GM23248 (cell line): ENCODE measurements at regions not wholly inside any gene's neighbourhood (a gene's known extent, or its start where the extent isn't known, plus 50 kb on each side); places are given as distances from the start of the nearest gene placed in this dataset.

Source experiments
- DNase-seq: peaks from one replicate; pipeline ENCODE4 v3.0.0-alpha.2; 2015
- H2AFZ ChIP-seq: fragments of 200-600 bp; sonication (generic); 2 replicates; pipeline ENCODE4 v1.6.1; 2016; ENCODE audit warnings: antibody characterized with exemption
- H3F3A ChIP-seq: fragments of 200-600 bp; sonication (generic); 2 replicates; pipeline ENCODE4 v1.6.1; 2016; ENCODE audit warnings: mild to moderate bottlenecking, antibody characterized with exemption, mixed run types; ENCODE audit not compliant: insufficient read depth
- H3K27ac ChIP-seq: fragments of 200-600 bp; sonication (generic); 2 replicates; pipeline ENCODE4 v1.5.1; 2016; ENCODE audit warnings: mild to moderate bottlenecking
- H3K27me3 ChIP-seq: fragments of 200-600 bp; sonication (generic); replicated peaks from 2 replicates; pipeline ENCODE4 v1.6.1; 2016; ENCODE audit warnings: mild to moderate bottlenecking; ENCODE audit not compliant: insufficient read depth
- H3K36me3 ChIP-seq: fragments of 200-600 bp; sonication (generic); 2 replicates; pipeline ENCODE4 v1.6.1; 2016; ENCODE audit warnings: low read depth, mild to moderate bottlenecking
- H3K4me1 ChIP-seq: fragments of 200-600 bp; sonication (generic); 2 replicates; pipeline ENCODE4 v1.6.1; 2016; ENCODE audit warnings: mild to moderate bottlenecking; ENCODE audit not compliant: insufficient read depth
- H3K4me2 ChIP-seq: fragments of 200-600 bp; sonication (generic); one replicate; pipeline ENCODE4 v1.6.1; 2016; ENCODE audit warnings: mild to moderate bottlenecking; ENCODE audit not compliant: unreplicated experiment
- H3K4me3 ChIP-seq: fragments of 200-600 bp; sonication (generic); 2 replicates; pipeline ENCODE4 v1.5.1; 2016; ENCODE audit warnings: mild to moderate bottlenecking
- H3K79me2 ChIP-seq: fragments of 200-600 bp; sonication (generic); 2 replicates; pipeline ENCODE4 v1.6.1; 2016; ENCODE audit warnings: mild to moderate bottlenecking; ENCODE audit not compliant: insufficient read depth
- H3K9ac ChIP-seq: fragments of 200-600 bp; sonication (generic); 2 replicates; pipeline ENCODE4 v1.6.1; 2016; ENCODE audit warnings: mild to moderate bottlenecking
- H3K9me2 ChIP-seq: fragments of 200-600 bp; sonication (generic); 2 replicates; pipeline ENCODE4 v1.6.1; 2016; ENCODE audit warnings: mixed run types, mild to moderate bottlenecking, moderate library complexity; ENCODE audit not compliant: insufficient read depth
- H3K9me3 ChIP-seq: fragments of 200-600 bp; sonication (generic); one replicate; pipeline ENCODE4 v1.6.1; 2017; ENCODE audit warnings: low read depth
- H4K20me1 ChIP-seq: fragments of 200-600 bp; sonication (generic); 2 replicates; pipeline ENCODE4 v1.6.0; 2016; ENCODE audit not compliant: insufficient read depth
- EZH2 ChIP-seq: fragments of 200-600 bp; sonication (generic); IDR thresholded peaks from 2 replicates; pipeline ENCODE4 v1.6.1; 2018; ENCODE audit warnings: antibody characterized with exemption, mild to moderate bottlenecking; ENCODE audit not compliant: insufficient read depth, poor library complexity, severe bottlenecking
- EZH2phosphoT487 ChIP-seq: fragments of 200-600 bp; sonication (generic); IDR thresholded peaks from 2 replicates; pipeline ENCODE4 v1.6.1; 2018; ENCODE audit warnings: antibody characterized with exemption, moderate library complexity, mild to moderate bottlenecking, low read depth; ENCODE audit not compliant: insufficient read depth
- WGBS, 2 experiments: methylation state at CpG; one replicate each; pipeline ENCODE4 v1.1.6; 2015 to 2017; ENCODE audit warnings: low lambda C conversion rate in 2 of 2, low coverage in 1 of 2; ENCODE audit errors: missing lambda C conversion rate in 2 of 2; 5-methylcytosine and 5-hydroxymethylcytosine counted together
- in situ Hi-C: fragments of 300-500 bp; cut with MboI; formaldehyde crosslinking; loops from 2 replicates; pipeline ENCODE4 v1.15.0; 2020

DNA sequence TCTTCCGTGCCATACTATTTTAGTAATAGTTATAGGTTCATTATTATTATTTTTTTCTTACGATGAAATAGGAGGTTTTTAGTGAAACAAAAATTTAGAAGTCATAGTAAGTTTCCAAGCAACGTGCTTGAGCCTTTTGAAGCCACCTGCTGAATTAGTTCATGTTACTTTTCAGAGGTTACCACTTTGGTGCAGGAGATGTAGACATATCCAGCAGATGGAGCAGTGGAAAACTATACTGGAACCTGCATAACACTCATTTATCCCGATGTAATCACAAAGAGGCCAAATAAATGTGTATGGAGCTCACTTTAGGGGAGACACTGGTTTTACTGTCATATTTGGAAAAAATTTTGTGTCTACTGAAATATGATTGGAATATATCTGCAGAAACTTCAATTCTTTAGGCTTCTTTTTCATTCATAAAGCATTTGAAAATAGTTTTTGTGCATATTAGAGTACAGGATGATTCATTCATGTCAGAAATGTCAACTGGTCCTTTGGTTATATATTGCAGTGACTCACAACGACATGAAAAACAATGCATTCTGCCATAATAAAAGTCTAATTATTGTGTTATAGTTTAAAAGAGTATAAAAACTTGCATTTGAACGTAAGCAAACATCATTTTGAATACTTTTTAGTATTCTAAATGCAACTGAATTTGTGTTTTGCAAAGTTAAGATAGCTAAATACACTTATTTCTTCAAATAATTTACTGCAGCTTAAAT is 2182.9 kb upstream of the TENM3 start:
- TF ChIP-seq EZH2phosphoT487 (no peak), EZH2 (no peak)
- Histone ChIP-seq H3K9me2 (no peaks in the 10 kb centered on the region), H3K4me3 (no peak overlapping the region), H3K27me3 (peaks cover 54% of the 10 kb centered on the region), H3K9ac (no peak overlapping the region), H3K4me2 (no peak overlapping the region), H3K27ac (no peak overlapping the region), H3K79me2 (no peaks in the 10 kb centered on the region), H3K4me1 (no peaks in the 10 kb centered on the region), H2AFZ (no peak overlapping the region), H3K36me3 (no peaks in the 10 kb centered on the region), H4K20me1 (no peaks in the 10 kb centered on the region), H3K9me3 (no peaks in the 10 kb centered on the region), H3F3A (no peaks in the 10 kb centered on the region)
- WGBS, 2 experiments = 11 to 14% methylated on average over 6 of the region's 6 CpGs
- DNase-seq = peak; percentile 2
- in situ Hi-C loops = no loop called here

GRCh38 chr4:180081072-180081471 is 2162.1 kb upstream of the TENM3 start:
- H3K4me3 ChIP-seq = no peak overlapping the region
- no peak for DNase-seq
- no peaks in the 10 kb centered on the region for H3K9me3 ChIP-seq
- H3F3A ChIP-seq = no peaks in the 10 kb centered on the region
- no peak overlapping the region for H3K27ac ChIP-seq
- no peaks in the 10 kb centered on the region for H3K4me1 ChIP-seq
- in situ Hi-C loops = no loop called here
- no peak overlapping the region for H3K4me2 ChIP-seq
- no peaks in the 10 kb centered on the region for H3K79me2 ChIP-seq
- no peak overlapping the region for H2AFZ ChIP-seq
- H3K9me2 ChIP-seq = no peaks in the 10 kb centered on the region
- no peak for TF ChIP-seq EZH2phosphoT487
- TF ChIP-seq EZH2 = no peak
- H3K36me3 ChIP-seq = no peaks in the 10 kb centered on the region
- WGBS, 2 experiments = 17 to 25% methylated on average over 2 of the region's 2 CpGs
- H4K20me1 ChIP-seq = no peaks in the 10 kb centered on the region
- H3K9ac ChIP-seq = no peak overlapping the region
- no peaks in the 10 kb centered on the region for H3K27me3 ChIP-seq

- Histone ChIP-seq H3K9me3 (no peaks in the 10 kb centered on the region), H3K9me2 (no peaks in the 10 kb centered on the region), H3K4me2 (no peak overlapping the region), H2AFZ (no peak overlapping the region), H3K27ac (no peak overlapping the region), H3K79me2 (no peaks in the 10 kb centered on the region), H3K9ac (no peak overlapping the region), H3K27me3 (no peaks in the 10 kb centered on the region), H3K4me3 (no peak overlapping the region), H3K4me1 (no peaks in the 10 kb centered on the region), H3K36me3 (no peaks in the 10 kb centered on the region), H3F3A (no peaks in the 10 kb centered on the region), H4K20me1 (no peaks in the 10 kb centered on the region)
- no peak for DNase-seq
- WGBS, 2 experiments = 5 to 9% methylated on average over 4 of the region's 4 CpGs
- in situ Hi-C loops = no loop called here
- TF ChIP-seq EZH2 = no peak
- no peak for TF ChIP-seq EZH2phosphoT487
Measured at GRCh38 chr4:180084561-180084960, 2158.6 kb upstream of the TENM3 start.

DNA sequence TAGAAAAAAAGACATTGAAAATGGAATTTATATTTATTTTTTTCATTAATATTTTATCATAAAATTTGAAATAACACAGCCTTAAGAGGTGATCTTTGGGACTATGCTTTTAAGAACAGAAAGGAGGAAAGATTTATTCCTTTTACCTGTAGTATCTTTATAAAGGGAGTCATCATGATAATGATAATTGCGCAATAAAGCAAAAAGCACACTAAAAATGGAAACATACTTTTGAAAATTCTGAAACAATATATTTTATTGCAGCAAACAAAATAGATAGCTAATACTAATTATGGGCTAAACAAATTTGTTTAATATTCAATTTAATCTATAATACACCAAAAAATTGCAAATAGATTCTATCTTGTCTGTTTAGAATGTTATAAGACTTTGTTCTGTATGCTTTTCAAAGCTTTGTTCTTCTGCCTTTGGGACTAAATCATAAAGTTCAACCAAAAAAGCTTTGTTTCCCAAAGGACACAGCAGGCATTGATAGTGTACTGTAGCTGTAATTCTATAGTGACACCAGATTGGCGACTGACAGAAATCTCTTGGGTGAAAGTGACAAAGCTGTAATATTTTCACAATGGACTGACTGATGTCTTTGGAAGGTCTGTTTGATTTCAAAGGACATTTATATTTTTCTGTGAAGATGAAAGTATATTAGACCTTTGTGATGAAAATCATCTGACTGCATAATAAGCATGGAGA is 2156.6 kb upstream of the TENM3 start:
- no peak overlapping the region for H2AFZ ChIP-seq
- H4K20me1 ChIP-seq = no peaks in the 10 kb centered on the region
- in situ Hi-C loops = no loop called here
- no peaks in the 10 kb centered on the region for H3F3A ChIP-seq
- no peak overlapping the region for H3K4me3 ChIP-seq
- no peaks in the 10 kb centered on the region for H3K9me2 ChIP-seq
- no peak overlapping the region for H3K4me2 ChIP-seq
- no peaks in the 10 kb centered on the region for H3K36me3 ChIP-seq
- no peaks in the 10 kb centered on the region for H3K9me3 ChIP-seq
- no peaks in the 10 kb centered on the region for H3K4me1 ChIP-seq
- H3K79me2 ChIP-seq = no peaks in the 10 kb centered on the region
- no peak overlapping the region for H3K27ac ChIP-seq
- no peaks in the 10 kb centered on the region for H3K27me3 ChIP-seq
- 1 to 2% methylated on average over 2 of the region's 2 CpGs for WGBS, 2 experiments
- TF ChIP-seq EZH2phosphoT487 (no peak), EZH2 (no peak)
- no peak for DNase-seq
- no peak overlapping the region for H3K9ac ChIP-seq
